Astrocyte of the spinal cord (primary cell): ENCODE measurements at regions not wholly inside any gene's neighbourhood (a gene's known extent, or its start where the extent isn't known, plus 50 kb on each side); places are given as distances from the start of the nearest gene placed in this dataset.
A peak's percentile ranks its signal among the peaks of the same experiment; 100 is the strongest.
"Not testable (repeated sequence)": the region's sequence is repeated elsewhere in the genome, so short reads cannot be mapped to it uniquely, and the experiment has no call there.

ENCODE experiments used
- DNase-seq: peaks from one replicate; pipeline ENCODE4 v3.0.0; 2011; ENCODE audit warnings: low read depth, low spot score
- H3K4me3 ChIP-seq: 2 replicates; pipeline ENCODE4 v1.5.1; 2011; ENCODE audit warnings: low read depth, mild to moderate bottlenecking, low read length, moderate library complexity
- CTCF ChIP-seq: IDR thresholded peaks from 2 replicates; pipeline ENCODE4 v1.5.1; 2012; ENCODE audit warnings: low read depth, mild to moderate bottlenecking, low read length, inconsistent platforms
- in situ Hi-C: cut with HindIII; loops from 2 replicates; pipeline ENCODE4 v1.10.0; 2017; ENCODE audit warnings: low sequenced_read_pairs

- in situ Hi-C loops, result no loop called here
- DNase-seq, result no peak
- TF ChIP-seq CTCF, result no peak
- H3K4me3 ChIP-seq, result no peak overlapping the region
These were observed 598.3 kb upstream of the CAMK1G start for GRCh38 chr1:208985231-208985630.

DNA sequence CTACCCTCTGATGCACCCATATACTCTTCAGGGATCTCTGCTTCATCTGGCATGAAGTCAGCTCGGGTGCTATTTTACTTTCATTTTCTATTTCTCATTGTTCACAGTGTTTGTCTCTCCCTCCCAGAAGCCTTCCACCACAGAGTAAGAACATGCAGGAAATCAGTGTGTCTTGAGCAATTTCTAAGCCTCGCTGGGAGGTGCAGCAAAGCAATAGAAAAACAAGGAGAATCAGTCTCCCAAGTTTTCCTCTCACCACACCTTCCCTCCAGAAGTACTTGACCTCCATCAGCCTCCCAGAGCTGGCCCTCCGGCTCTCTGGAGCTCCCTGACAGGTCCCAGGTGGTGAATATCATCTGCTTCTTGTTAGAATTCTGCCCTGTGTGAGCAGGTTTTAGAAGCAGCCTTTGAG, 594.7 kb upstream of the CAMK1G start:
- in situ Hi-C loops, result no loop called here
- peak; percentile 70 for DNase-seq
- H3K4me3 ChIP-seq, result peak overlapping the region; percentile 25
- TF ChIP-seq CTCF, result no peak

DNA sequence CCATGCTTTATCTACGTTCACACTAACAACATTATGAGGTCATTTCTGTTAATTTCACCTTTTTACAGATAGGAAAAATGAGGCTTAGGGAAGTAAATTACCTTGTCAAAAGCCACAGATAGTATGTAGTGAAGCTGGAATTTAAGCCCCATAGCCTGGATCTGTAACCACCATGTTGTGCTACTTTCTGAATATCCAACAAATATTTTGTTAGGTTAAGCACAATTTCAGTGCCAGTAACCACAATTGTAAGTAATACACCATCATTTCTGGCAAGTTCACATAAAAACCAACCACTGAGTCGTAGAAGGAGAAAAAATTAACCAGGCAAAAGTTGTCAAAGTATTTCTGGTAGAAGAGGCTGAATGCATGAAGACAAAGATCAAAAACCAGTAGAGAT, 593.1 kb upstream of the CAMK1G start:
- TF ChIP-seq CTCF, result no peak
- H3K4me3 ChIP-seq, result no peak overlapping the region
- in situ Hi-C loops, result no loop called here
- peak; percentile 58 for DNase-seq

- H3K4me3 ChIP-seq, DNase-seq, in situ Hi-C loops: not testable (repeated sequence)
These were observed 586.5 kb upstream of the CAMK1G start for GRCh38 chr1:208997053-208997452.

DNA sequence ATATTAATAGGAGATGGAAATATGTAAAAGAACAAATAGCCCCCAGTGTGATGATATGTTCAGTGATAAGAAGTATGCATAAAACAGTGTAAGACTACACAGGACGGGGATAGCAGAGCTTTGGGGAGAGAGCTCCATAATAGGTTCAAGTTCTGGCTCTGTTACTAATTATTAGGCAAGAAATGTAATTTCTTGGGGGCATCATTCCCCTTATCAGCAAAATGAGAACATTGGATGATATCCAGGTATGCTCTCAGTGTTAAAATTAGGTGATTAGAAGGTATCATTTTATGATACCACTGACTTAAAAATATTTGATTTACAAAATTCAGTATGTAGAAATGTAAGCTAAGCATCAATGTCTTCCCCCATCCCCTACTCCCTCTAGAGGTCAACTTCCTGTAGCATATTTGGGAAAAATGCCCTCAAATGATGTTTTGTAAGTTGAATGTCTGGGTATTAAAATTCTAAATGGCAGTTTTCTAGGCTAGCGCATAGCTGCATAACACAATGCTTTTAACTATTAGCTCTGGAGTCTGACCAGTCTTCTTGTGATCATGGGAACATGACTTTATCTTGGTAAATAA, 585.7 kb upstream of the CAMK1G start:
- no peak for DNase-seq
- TF ChIP-seq CTCF, result peak; percentile 58
- H3K4me3 ChIP-seq, result no peak overlapping the region
- in situ Hi-C loops, result no loop called here

GRCh38 chr1:209008586-209008985, 574.9 kb upstream of the CAMK1G start:
- no peak for TF ChIP-seq CTCF
- no peak overlapping the region for H3K4me3 ChIP-seq
- DNase-seq, result no peak
- in situ Hi-C loops, result no loop called here

DNA sequence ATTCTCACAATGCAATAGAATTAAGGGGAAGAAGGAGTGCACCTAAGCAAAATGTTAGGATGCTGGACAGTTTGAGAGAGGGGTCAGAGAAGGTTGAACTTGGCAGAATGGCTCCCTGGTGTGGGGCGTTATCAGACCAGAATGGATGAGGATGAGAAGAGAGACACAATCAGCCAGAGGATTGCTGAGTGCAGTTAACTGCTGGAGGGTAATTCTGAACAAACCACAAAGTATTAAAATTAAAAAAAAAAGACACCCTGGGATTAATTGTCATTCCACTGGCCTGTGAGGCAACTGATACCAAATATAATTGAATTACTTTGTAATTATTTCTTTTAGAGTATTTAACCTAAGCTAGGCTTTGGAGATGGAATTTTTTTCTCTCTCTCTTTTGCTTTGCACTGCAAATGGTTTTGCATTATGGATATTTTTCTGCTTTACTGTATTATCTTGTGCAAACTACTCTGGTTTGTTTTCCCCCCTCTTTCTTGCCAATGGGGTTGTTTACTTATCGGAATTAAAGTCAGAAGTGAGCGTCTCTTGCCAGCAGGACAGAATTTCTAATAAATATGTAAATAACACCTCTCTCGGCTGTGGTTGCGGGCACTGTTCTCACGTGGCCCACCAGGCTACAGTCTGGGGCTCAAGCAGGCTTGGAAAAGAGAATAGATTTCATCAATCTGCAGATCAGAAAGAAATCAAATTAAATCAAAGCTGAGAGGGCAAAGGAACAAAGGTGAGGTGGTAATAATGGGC, 572.9 kb upstream of the CAMK1G start:
- in situ Hi-C loops, result no loop called here

More for the DNA sequence above, 572.9 kb upstream of the CAMK1G start:
- DNase-seq, result no peak
- no peak for TF ChIP-seq CTCF
- no peak overlapping the region for H3K4me3 ChIP-seq
